DND-41 (cell line): ENCODE measurements at regions not wholly inside any gene's neighbourhood (a gene's known extent, or its start where the extent isn't known, plus 50 kb on each side); places are given as distances from the start of the nearest gene placed in this dataset.

Source experiments
- CTCF ChIP-seq: IDR thresholded peaks from 2 replicates; pipeline ENCODE4 v1.5.1; 2012; ENCODE audit warnings: borderline replicate concordance, low read length, moderate library complexity, mild to moderate bottlenecking; ENCODE audit not compliant: poor library complexity, severe bottlenecking; ENCODE audit errors: extremely low read depth
- EZH2 ChIP-seq: IDR thresholded peaks from 3 replicates; pipeline ENCODE4 v1.6.1; 2012; ENCODE audit warnings: borderline replicate concordance, low read depth, mild to moderate bottlenecking, moderate library complexity, low read length, inconsistent platforms; ENCODE audit not compliant: severe bottlenecking

- TF ChIP-seq CTCF (no peak), EZH2 (no peak)
These were observed 225.8 kb upstream of the DPPA4 start for GRCh38 chr3:109563149-109563548.
